Islet of Langerhans (tissue), 1 donor: ENCODE measurements at regions not wholly inside any gene's neighbourhood (a gene's known extent, or its start where the extent isn't known, plus 50 kb on each side); places are given as distances from the start of the nearest gene placed in this dataset.
"Not testable (repeated sequence)": the region's sequence is repeated elsewhere in the genome, so short reads cannot be mapped to it uniquely, and the experiment has no call there.

Experiments used
- FAIRE-seq: peaks from one replicate; lab custom pipeline; 2011; peaks lifted over from hg19 to GRCh38; lab: Jason Lieb, UNC

- no peak for FAIRE-seq
These were observed 125.6 kb upstream of the GMNC start for GRCh38 chr3:190988102-190988501.

GRCh38 chr3:190984502-190985244 lies 122.2 kb upstream of the GMNC start:
- FAIRE-seq, result no peak

DNA sequence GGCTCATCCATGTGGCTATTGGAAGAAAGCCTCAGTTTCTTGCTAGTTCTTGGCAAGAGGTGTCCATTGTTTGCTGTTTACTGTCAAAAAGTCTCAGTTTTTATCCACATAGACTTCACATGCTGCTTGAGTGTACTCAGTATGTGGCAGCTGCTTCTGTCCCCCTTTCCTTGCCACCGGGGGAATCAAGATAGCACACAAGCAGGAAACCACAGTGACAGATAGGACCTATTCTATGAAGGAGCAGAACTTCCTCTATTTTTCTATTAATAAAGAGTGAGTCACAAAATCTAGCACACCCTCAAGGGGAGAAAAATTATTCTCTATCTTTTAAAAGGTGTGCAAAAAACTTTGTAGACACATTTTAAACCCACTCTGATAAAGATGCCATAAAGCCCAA lies 121.4 kb upstream of the GMNC start:
- no peak for FAIRE-seq

GRCh38 chr3:190973771-190974170 lies 111.3 kb upstream of the GMNC start:
- no peak for FAIRE-seq

DNA sequence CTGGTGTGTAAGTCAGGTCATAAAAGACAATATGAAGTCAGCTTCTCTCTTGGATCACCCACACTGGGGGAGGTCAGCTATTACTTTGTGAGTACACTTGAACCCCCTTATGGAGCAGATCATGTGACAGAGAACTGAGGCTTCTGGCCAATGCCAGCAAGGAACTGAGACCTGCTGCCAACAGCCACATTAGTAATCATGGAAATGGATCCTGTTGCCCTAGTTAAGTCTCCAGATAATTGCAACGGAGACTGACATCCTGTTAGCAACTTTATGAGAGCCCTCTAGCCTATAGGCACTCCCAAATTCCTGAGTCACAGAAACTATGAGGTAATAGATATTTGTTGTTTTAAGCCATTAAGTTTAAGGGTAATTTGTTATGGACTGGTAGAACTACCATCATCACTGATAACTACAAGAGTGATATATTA lies 110.4 kb upstream of the GMNC start:
- FAIRE-seq, result no peak

DNA sequence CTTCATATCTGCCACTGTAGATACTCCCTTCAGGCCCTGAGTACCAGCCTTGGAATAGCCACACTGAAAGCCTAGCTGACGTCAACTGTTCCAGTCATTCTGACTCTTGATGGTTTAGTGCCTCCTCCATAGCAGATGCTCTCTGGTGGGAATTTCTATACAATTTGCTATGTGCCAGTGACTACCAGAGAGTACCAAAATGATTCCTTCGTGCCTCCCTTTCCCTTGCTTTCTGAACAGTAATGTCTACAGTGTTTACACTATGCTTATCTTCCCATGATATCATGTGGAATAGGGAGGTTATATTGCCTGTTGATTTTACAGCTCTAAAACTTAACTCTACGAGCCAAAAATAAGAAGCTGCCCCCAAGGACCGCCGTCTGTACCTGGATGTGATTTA lies 109.7 kb upstream of the GMNC start:
- FAIRE-seq, result no peak

DNA sequence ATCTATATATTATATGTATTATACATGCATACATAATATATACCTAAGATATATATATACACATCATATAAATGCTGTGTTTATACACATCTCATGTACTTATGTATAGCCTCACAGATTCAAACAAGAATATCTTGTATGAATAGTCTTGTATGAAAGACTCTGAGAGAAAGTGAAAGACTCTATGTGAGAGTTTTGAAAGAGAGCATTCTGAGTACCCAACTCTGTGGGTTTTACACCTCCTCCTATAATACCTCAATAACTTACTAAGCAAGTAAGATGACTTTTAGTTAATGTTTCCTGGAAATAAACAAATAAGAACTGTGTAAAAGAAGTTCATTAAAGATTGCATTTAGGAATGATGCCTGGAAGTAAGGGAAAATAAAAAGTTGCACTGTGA lies 108.1 kb upstream of the GMNC start:
- no peak for FAIRE-seq

DNA sequence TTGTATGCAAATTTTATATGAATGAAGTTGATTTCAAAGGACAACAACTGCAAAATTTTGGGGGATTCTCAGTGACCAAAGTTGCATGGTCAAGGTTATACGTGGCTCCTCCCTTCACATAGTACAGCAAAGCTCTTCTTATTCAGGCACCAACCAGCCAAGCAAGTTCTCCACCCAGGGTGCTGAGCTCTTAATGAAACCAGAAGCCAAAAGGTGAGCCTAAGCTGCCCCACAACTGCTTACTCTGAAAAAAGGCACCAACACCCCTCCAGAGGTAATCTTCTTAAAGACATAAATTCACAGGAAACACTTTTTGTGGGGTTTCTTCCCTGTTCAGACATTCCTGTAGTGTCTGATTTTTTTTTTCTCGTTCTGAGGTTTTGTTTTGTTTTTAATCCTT lies 106.1 kb upstream of the GMNC start:
- no peak for FAIRE-seq

DNA sequence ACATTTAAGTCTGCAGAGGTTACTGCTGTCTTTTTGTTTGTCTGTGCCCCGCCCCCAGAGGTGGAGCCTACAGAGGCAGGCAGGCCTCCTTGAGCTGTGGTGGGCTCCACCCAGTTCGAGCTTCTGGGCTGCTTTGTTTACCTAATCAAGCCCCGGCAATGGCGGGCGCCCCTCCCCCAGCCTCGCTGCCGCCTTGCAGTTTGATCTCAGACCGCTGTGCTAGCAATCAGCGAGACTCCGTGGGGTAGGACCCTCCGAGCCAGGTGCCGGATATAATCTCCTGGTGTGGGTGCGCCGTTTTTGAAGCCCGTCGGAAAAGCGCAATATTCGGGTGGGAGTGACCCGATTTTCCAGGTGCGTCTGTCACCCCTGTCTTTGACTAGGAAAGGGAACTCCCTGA lies 102.4 kb upstream of the GMNC start:
- not testable (repeated sequence) for FAIRE-seq

- FAIRE-seq, result no peak
These were observed 96.6 kb upstream of the GMNC start for GRCh38 chr3:190959077-190959476.

- FAIRE-seq, result no peak
These were observed 79.3 kb upstream of the GMNC start for GRCh38 chr3:190941694-190942260.

GRCh38 chr3:190934616-190935015 lies 72.1 kb upstream of the GMNC start:
- not testable (repeated sequence) for FAIRE-seq

- no peak for FAIRE-seq
These were observed 64.1 kb upstream of the GMNC start for GRCh38 chr3:190926619-190927018.

DNA sequence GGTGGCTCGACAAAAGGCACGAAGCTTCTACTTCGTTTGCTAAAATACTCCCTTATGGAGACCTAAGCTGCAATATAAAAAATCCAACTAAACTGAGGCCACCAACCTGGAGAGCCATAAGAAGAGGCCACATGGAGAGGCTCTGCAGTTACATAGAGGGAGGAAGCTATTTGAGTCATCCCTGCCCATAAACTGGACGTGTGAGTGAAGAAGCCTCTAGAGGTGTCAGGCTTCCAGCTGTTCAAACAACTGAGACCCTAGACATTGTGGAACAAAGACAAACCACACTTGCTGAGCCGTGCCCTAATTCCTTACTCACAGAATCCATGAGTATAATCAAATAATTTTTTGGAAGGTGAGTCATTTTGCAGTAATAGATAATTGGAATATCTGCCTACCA lies 50.2 kb upstream of the GMNC start:
- no peak for FAIRE-seq
